BLaER1 (cell line): ENCODE measurements at regions not wholly inside any gene's neighbourhood (a gene's known extent, or its start where the extent isn't known, plus 50 kb on each side); places are given as distances from the start of the nearest gene placed in this dataset.

Source experiments
- H3K27ac ChIP-seq: shearing (Covaris generic); formaldehyde crosslinking; 2 replicates; pipeline ENCODE4 v1.8.1; 2022
- H3K27me3 ChIP-seq: shearing (Covaris generic); formaldehyde crosslinking; 2 replicates; pipeline ENCODE4 v1.8.1; 2022
- H3K36me3 ChIP-seq: shearing (Covaris generic); formaldehyde crosslinking; 2 replicates; pipeline ENCODE4 v1.8.1; 2022
- H3K4me1 ChIP-seq: shearing (Covaris generic); formaldehyde crosslinking; 2 replicates; pipeline ENCODE4 v1.8.1; 2022
- H3K4me2 ChIP-seq: shearing (Covaris generic); formaldehyde crosslinking; 2 replicates; pipeline ENCODE4 v1.8.1; 2022
- H3K4me3 ChIP-seq: shearing (Covaris generic); formaldehyde crosslinking; 2 replicates; pipeline ENCODE4 v1.8.1; 2022
- H3K9ac ChIP-seq: shearing (Covaris generic); formaldehyde crosslinking; 2 replicates; pipeline ENCODE4 v1.8.1; 2022
- H3K9me3 ChIP-seq: shearing (Covaris generic); formaldehyde crosslinking; 2 replicates; pipeline ENCODE4 v1.8.1; 2022
- H4K20me1 ChIP-seq: shearing (Covaris generic); formaldehyde crosslinking; 2 replicates; pipeline ENCODE4 v1.8.1; 2022
- Cebpa-rat ChIP-seq: shearing (Covaris generic); IDR thresholded peaks from 2 replicates; pipeline ENCODE4 v1.8.1; 2022

DNA sequence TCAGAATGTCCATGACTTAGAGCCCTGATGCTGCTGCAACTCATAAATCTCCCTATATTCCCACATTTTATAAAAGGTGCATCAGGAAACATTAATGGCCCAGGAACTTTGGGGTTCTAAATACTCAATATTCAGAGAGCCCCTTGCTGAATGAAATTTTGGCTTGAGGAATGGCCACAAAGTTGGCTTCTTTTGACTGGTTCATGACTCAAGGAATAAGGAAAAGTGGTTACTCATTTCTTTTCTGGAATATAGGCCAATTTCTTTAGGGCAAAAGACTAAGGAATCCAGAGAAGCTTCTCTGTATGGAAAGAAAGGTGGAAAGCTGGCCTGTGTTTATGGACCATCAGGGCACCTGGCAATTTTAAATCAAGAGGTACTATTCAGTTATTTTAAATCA lies 308.9 kb upstream of the NT5C1B start:
- no peaks in the 10 kb centered on the region for H3K27me3 ChIP-seq
- no peak overlapping the region for H3K27ac ChIP-seq
- no peak for TF ChIP-seq Cebpa-rat

GRCh38 chr2:18896125-18896764 lies 306.9 kb upstream of the NT5C1B start:
- peaks cover 5% of the 10 kb centered on the region for H3K4me1 ChIP-seq
- H3K36me3 ChIP-seq = no peaks in the 10 kb centered on the region
- H3K4me2 ChIP-seq = no peak overlapping the region
- no peak for TF ChIP-seq Cebpa-rat
- no peak overlapping the region for H3K4me3 ChIP-seq
- no peaks in the 10 kb centered on the region for H4K20me1 ChIP-seq
- no peaks in the 10 kb centered on the region for H3K9me3 ChIP-seq
- H3K27ac ChIP-seq = no peak overlapping the region
- no peaks in the 10 kb centered on the region for H3K27me3 ChIP-seq
- H3K9ac ChIP-seq = no peak overlapping the region

More for the DNA sequence above, 308.9 kb upstream of the NT5C1B start:
- Histone ChIP-seq H3K4me2 (no peak overlapping the region), H3K9ac (no peak overlapping the region), H3K4me1 (peaks cover 5% of the 10 kb centered on the region), H3K4me3 (no peak overlapping the region), H3K36me3 (no peaks in the 10 kb centered on the region), H3K9me3 (no peaks in the 10 kb centered on the region), H4K20me1 (no peaks in the 10 kb centered on the region)

DNA sequence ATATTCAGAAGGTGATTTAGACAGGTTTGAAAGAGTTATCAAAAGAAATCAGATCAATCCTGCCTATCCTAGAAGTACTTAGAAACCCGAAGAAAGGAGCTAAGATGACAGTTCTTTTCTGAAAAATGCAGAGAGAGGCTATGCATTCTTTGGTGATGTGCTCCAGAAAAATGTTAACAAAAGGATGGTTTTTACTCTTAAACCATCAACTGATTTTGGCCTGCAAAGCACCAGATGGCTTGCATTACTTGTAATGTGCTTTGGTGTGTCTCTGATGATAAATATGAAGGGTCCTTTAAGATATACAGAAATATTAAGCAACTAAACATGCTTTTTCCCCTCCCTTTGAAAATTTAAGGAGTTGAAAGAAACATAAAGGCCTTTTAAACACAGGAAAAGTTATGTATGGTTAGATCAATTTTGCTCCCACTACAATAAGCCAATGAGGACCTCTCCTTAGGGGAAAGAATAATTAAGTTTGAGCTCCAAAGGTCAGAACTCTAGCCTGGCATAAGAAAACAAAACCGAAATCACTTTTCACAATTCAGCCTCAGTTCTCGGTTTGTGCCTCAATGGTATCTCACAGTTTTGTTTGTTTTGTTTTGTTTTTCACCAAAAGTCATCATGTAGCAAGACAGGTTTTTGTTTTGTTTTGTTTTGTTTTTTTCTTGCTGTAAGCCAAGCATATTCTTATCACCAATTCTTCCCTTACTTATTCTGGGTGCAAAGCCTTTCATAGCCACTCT lies 302.4 kb upstream of the NT5C1B start:
- TF ChIP-seq Cebpa-rat = no peak
- H3K36me3 ChIP-seq = no peaks in the 10 kb centered on the region
- no peaks in the 10 kb centered on the region for H3K27me3 ChIP-seq
- H3K9ac ChIP-seq = no peak overlapping the region
- H3K4me2 ChIP-seq = no peak overlapping the region
- no peaks in the 10 kb centered on the region for H4K20me1 ChIP-seq
- no peaks in the 10 kb centered on the region for H3K4me1 ChIP-seq
- no peak overlapping the region for H3K27ac ChIP-seq
- H3K4me3 ChIP-seq = no peak overlapping the region
- no peaks in the 10 kb centered on the region for H3K9me3 ChIP-seq

- Histone ChIP-seq H3K27ac (no peak overlapping the region), H3K9ac (no peak overlapping the region), H3K9me3 (no peaks in the 10 kb centered on the region), H3K27me3 (no peaks in the 10 kb centered on the region), H4K20me1 (no peaks in the 10 kb centered on the region), H3K4me1 (no peaks in the 10 kb centered on the region), H3K4me2 (no peak overlapping the region), H3K36me3 (no peaks in the 10 kb centered on the region), H3K4me3 (no peak overlapping the region)
- TF ChIP-seq Cebpa-rat = no peak
Observed at GRCh38 chr2:18889565-18890332, 300.4 kb upstream of the NT5C1B start.

- H3K4me2 ChIP-seq = no peak overlapping the region
- H3K9me3 ChIP-seq = no peaks in the 10 kb centered on the region
- H3K36me3 ChIP-seq = no peaks in the 10 kb centered on the region
- H3K4me3 ChIP-seq = no peak overlapping the region
- no peaks in the 10 kb centered on the region for H4K20me1 ChIP-seq
- H3K27me3 ChIP-seq = no peaks in the 10 kb centered on the region
- H3K27ac ChIP-seq = no peak overlapping the region
- no peak overlapping the region for H3K9ac ChIP-seq
- H3K4me1 ChIP-seq = no peaks in the 10 kb centered on the region
- TF ChIP-seq Cebpa-rat = no peak
Observed at GRCh38 chr2:18885457-18885856, 296.1 kb upstream of the NT5C1B start.

DNA sequence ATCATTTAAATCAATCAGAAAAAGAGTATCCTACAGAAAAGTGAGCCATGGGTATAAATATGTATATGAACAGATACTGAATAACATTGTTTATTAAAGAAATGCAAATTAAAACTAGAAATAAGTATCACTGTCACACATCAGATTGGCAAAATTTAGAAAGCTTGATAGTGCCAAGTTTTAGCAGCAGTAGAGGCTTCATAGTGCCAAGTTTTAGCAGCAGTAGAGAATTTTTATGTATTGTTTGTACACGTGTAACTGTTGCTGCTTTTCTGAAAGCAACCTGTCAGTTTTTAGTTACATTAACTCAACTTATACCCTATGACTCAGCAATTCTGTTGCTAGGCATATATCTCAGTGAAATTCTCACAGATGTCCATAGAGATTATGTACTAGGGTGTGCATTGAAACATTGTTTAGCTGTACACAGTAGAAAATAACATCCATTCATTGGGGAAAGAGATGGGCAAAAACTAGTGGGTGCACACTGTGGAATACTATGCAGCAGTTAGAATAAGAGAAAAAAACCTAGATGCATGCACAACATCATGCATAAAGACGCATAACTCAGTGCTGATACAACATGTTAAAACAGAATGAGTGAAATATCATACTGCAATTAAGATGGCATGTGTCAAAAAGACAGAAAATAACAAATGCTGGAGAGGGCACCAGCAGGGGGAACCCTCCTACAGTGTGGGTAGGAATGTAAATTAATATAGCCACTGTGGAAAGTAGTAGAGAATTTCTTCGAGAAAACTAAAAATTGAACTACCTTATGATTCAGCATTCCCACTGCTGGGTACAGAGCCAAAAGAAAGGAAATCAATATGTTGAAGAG lies 294.5 kb upstream of the NT5C1B start:
- H4K20me1 ChIP-seq = no peaks in the 10 kb centered on the region
- H3K27ac ChIP-seq = no peak overlapping the region
- TF ChIP-seq Cebpa-rat = no peak
- H3K9me3 ChIP-seq = no peaks in the 10 kb centered on the region
- no peaks in the 10 kb centered on the region for H3K36me3 ChIP-seq
- no peaks in the 10 kb centered on the region for H3K27me3 ChIP-seq
- no peaks in the 10 kb centered on the region for H3K4me1 ChIP-seq
- no peak overlapping the region for H3K4me3 ChIP-seq
- H3K9ac ChIP-seq = no peak overlapping the region
- H3K4me2 ChIP-seq = no peak overlapping the region

DNA sequence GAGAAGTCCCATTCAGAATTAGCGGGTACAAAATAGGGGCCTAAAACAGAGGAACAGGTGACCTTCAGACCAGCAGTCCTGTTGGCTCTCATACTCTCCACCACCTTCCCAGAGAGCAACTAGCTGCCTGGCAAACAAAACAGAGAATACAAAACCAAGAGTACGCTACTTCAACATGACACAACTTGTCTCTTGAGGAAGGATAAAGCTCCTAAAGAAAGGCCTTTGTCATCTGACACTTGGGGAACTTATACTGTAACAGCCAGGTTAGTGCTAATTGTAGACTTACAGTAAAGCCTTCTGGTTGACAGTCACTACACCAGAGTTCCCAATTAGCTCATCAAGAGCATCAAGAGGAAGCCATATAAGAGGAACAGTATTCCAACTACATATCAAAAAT lies 282.1 kb upstream of the NT5C1B start:
- no peak for TF ChIP-seq Cebpa-rat

DNA sequence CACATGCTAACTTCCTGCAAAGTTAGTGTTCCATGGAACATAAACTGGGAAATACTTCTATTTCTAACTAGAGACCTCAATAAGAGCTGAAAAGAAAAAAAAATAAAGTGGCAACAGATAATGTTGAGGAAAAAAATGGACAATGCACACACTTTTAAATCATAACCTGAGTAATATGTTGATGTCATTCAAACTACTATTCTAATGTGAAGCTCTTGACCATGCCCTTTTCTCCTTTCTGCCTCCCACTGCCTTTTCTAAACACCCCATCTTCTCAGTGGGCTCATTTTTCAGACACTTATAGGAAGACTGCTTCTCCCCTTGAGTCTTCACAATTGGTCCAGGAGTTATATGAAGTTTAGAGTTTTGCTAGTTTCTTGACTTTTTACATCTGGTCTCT lies 280.9 kb upstream of the NT5C1B start:
- H3K4me3 ChIP-seq = no peak overlapping the region
- no peaks in the 10 kb centered on the region for H3K27me3 ChIP-seq
- H3K4me2 ChIP-seq = no peak overlapping the region
- H3K9me3 ChIP-seq = peaks cover 16% of the 10 kb centered on the region
- peaks cover 11% of the 10 kb centered on the region for H3K4me1 ChIP-seq
- no peak overlapping the region for H3K9ac ChIP-seq
- H3K36me3 ChIP-seq = no peaks in the 10 kb centered on the region
- no peak for TF ChIP-seq Cebpa-rat
- H4K20me1 ChIP-seq = no peaks in the 10 kb centered on the region
- no peak overlapping the region for H3K27ac ChIP-seq

More for the DNA sequence above, 282.1 kb upstream of the NT5C1B start:
- H3K27ac ChIP-seq = no peak overlapping the region
- peaks cover 5% of the 10 kb centered on the region; the same call in 1 of the 2 replicates for H3K9me3 ChIP-seq
- H3K36me3 ChIP-seq = no peaks in the 10 kb centered on the region
- no peaks in the 10 kb centered on the region for H4K20me1 ChIP-seq
- H3K4me3 ChIP-seq = no peak overlapping the region
- H3K4me2 ChIP-seq = no peak overlapping the region
- no peak overlapping the region for H3K9ac ChIP-seq
- peaks cover 11% of the 10 kb centered on the region for H3K4me1 ChIP-seq
- H3K27me3 ChIP-seq = no peaks in the 10 kb centered on the region

DNA sequence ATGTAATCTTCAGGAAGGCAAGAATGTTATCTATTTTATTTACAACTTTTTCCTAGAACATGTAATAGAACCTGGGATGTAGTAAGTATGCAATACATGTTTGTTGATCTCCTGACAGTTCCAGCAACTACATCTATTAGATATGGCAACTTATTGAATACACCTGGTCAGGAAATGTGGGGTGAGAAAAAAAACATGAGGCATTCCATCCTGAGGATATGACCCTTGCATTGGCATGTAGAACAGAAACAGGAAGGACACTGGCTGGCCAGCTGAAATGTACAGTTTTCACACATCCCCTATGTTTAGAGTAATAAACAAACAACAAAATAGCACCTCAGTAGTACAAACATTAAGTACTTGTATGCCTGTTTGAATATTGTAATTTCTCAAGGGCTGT lies 272.6 kb upstream of the NT5C1B start:
- peaks cover 19% of the 10 kb centered on the region for H3K9me3 ChIP-seq
- H3K4me2 ChIP-seq = no peak overlapping the region
- H3K27ac ChIP-seq = no peak overlapping the region
- no peak for TF ChIP-seq Cebpa-rat
- H3K27me3 ChIP-seq = no peaks in the 10 kb centered on the region
- H3K9ac ChIP-seq = no peak overlapping the region
- no peaks in the 10 kb centered on the region for H4K20me1 ChIP-seq
- no peaks in the 10 kb centered on the region for H3K36me3 ChIP-seq
- no peak overlapping the region for H3K4me3 ChIP-seq
- peaks cover 9% of the 10 kb centered on the region; the same call in 1 of the 2 replicates for H3K4me1 ChIP-seq
